NCI-H187 (cell line): ENCODE measurements at regions not wholly inside any gene's neighbourhood (a gene's known extent, or its start where the extent isn't known, plus 50 kb on each side); places are given as distances from the start of the nearest gene placed in this dataset.
"Not testable (repeated sequence)": the region's sequence is repeated elsewhere in the genome, so short reads cannot be mapped to it uniquely, and the experiment has no call there.

Experiments used
- DNase-seq, 2 experiments: peaks; one replicate each; lab custom pipeline; 2025; lab: John Stamatoyannopoulos, UW

DNA sequence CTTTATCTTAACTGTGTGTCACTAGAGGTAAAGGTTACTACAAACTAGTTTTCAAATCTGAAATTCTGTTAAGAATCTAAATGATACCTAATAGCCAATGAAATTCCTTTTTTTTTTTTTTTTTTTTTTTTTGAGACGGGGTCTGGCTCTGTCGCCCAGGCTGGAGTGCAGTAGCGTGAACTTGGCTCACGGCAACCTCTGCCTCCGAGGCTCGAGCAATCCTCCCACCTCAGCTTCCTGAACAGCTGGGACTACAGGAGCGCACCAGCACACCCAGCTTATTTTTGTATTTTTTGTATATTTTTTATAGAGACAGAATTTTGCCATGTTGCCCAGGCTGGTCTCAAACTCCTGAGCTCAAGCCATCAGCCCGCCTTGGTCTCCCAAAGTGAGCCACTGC is 160.3 kb upstream of the NEBL start:
- no peak for DNase-seq

DNA sequence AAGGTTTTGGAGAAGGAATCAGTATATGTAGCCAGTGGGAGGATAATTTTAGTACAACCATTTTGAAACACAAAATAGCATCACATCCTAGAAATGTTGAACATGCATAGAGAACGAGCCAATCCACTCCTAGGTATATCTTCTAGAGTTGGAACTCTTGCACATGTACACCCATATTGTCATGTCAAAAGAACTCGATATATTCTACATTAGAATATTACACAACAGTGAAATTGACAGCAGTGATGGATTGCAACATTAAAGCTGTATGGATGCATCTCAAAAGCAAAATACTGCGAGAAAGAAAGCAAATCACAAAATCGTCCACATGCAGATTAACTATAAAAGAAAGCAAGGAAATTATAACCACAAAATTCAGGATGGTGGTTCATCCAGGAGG is 159.3 kb upstream of the NEBL start:
- DNase-seq = no peak

DNA sequence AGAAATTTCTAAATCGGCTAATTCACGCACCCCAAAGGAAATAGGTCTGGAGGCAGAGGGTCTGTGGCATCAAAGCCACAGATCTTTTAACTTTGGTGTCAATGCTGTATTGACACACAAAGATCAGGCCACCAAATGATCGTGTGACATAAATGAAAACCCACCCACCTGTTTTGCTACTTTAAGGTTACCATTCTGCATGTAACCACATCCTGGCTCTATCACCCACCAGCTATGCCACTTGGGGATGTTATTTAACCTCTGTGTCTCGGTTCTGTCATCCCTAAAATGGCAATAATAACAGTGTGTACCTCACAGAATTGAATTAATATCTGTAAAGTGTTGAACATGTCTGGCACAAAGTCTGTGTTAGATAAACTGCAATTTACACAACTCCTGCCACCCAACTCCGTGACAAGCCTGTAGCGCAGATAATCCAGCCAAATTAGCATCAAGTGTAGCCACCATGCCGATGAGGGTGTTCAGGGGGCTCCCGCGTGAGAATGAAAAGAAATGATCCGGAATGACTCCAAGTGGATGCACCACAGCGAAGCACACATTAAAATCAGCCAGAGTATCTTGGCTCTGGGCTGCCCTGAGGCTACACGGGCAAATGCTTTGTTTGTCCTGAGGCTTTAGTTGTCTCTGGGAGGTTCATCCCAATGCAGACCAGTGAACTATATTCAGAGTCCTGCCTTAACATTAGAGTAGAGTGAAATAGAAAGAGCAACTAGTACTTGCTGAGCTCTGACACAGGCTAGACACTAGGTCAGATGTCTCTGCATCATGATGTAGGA is 158.4 kb upstream of the NEBL start:
- no peak for DNase-seq

DNA sequence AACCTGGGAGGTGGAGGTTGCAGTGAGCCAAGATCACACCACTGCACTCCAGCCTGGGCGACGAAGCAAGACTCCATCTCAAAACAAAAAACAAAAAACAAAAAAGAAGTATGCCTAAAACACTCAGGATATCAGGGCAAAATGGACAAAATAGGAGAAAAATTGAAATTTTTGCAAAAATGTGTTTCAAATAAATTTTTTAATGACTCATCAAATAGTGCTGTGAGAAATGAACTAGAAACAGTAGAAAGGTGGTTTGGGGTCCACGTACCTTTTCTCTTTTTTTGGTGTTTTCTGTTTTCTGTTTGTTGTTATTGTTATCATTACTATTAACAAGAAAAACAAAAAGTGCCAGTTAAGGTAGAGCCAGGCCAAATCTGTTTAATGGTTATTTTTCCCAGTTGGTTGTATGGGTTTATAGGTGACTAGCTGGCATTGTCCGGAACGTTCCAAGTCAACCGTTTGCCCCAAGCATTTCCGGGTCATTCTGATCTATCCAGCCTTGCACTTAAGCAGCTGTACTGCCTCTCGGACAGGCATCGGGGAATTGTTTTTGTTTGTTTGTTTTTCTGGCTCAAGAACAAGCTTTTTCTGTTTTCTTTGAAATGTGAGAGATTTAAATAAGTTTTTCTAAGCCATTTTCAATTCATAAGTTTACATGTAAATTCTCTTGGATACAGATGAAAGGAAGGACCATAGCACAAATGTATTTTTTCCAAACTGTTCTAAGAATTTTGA is 157.0 kb upstream of the NEBL start:
- no peak for DNase-seq

DNA sequence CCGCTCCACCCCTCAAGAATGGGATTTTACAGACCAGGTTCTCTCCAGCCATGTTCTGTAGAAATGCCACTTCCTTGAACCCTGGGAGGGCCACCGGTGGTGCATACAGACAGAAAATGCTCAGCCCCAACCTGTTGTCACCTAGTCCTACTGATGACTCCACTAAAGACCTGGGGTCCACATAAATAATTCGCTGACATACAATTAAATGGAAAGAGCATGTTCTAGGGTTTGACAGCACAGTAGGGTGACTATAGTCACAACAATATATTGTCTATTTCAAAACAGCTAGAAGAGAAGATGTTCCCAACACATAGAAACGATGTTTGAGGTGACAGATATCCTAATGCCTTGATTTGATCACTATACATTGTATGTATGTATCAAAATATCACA is 155.6 kb upstream of the NEBL start:
- DNase-seq = no peak

DNA sequence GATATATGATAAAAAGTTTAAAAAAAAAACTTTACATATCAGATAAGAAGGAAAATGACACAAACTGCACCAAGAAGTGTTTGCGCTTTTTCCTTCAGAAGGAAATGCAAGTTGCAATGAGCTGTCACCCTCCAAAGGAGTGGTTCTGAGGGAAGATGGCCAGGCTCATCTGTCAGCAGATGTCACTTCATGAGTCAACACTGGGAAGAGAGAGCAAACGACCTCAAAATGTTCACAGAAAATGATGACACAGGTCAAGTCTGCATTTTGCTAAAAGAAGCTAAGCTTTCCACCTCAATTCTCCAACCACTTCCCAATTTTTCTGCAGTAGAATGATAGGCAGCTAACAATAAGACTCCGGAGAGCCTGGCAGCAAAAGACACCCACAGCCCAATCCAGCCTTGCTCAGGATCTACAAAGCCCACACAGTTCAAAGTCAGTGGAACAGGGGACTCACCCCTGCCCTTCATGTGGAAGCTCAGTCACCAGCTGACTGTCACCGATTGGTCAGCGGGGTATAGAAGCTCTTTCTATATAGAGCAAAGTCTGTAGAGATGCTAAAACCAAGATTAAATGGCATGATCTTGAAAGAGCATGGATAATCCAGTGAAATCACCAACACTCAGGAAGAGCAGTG is 155.1 kb upstream of the NEBL start:
- no peak for DNase-seq

DNA sequence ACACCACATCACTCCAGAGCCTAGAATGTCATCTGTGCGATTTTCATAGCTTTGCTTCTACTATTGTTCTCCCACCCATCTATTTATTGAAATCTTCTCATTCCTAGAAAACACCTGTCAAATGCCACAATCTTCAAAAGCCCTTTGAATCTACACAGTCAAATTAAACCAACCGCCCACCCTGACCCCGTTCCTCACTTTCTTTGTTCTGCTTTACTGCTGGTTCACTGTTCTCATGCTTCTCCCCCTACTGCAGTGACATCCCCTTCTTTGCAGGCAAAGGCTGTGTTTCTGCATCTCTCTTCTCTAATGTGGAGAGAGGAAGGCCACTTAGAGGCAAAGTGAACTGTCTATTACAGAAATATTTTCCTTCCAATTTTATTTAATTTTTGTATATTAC is 152.4 kb upstream of the NEBL start:
- no peak for DNase-seq

DNA sequence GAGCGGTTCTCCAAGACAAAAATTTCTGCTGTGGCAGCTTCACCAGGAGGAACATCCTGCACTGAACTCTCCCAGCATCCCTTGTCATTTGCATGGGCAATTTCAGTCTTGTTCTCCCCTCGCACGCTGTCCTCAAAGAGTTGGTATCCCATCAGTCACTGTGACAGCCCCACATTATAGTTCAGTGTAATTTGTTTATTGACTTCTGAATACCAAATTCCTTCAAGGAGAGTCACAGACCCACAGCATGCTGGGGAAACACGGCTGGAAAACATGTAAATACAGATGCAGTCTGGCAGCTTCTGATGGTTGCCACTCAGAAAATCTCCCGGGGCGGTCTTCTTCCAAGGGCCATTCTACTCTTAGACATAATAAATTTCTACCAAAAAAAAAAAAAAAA is 151.0 kb upstream of the NEBL start:
- DNase-seq = no peak

DNA sequence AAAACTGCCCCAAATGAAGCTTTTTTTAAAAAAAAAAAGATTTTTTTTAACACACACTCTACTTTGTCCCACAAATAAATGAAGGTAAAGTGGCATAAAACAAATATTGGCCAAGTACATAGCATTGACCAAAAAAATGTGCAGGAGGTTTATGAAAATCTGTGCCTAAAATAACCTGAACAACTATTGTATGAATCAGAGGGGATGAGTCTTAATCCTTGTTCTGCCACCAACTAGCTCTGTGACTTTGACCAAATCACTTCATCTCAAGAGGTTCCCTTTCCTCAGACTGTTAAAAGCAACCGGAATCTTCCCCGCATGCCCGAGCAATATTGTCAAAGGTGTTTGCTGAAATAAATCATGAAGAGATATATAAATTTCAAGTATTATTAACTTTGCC is 150.4 kb upstream of the NEBL start:
- no peak for DNase-seq

DNA sequence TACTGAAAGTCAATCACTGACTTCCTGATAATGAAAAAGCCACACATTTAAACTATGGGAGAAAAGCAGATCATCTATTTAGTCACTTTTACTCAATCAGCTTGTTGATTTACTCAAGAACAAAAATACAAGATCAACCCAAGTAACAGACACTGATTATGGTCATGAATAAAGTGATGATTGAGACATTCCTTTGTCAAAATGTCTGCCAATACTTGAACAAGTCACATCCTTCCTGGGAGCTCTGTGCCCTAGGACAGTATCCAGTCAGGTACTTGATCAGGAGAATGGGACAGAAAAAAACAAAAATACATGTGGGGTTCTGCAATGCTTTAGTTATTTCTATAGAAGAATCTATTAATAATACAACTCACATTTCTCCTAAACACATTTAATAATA is 150.0 kb upstream of the NEBL start:
- DNase-seq = no peak

DNA sequence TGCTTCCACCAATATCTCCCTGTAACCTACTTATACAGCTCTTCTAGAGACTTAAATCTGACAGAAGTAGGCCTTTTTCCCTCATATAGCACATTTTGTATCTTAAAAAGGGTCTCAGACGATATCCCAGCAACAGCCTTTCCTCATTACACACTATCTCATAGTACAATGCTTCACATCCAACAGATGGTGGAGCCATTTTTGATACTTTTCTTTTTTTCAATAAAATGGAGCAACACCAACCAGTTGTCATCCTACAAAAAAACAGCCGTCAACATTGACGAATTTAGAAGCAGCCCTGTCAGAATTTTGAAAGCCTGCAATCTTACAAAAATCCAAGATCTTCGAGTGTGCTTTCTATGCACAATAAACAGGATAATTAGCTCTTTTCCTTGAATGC is 145.9 kb upstream of the NEBL start:
- no peak for DNase-seq

DNA sequence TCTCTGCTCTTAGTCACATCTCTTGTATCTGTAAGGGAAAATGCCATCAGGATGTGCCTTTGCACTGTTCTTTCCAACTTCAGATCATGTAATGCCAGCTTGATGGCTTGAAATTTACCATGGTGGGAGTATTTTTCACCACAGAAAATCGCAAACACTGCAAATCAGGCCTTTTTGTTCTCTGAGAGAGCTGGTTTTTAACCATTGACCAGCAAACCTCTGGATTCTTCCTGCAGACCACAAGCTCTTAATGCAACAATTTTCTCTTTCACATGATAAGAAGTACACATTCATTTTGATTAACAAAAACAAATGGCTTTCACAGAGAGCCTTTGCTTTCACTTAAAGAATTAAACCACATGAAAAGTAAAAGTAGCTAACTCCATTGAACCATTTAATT is 145.4 kb upstream of the NEBL start:
- no peak for DNase-seq

DNA sequence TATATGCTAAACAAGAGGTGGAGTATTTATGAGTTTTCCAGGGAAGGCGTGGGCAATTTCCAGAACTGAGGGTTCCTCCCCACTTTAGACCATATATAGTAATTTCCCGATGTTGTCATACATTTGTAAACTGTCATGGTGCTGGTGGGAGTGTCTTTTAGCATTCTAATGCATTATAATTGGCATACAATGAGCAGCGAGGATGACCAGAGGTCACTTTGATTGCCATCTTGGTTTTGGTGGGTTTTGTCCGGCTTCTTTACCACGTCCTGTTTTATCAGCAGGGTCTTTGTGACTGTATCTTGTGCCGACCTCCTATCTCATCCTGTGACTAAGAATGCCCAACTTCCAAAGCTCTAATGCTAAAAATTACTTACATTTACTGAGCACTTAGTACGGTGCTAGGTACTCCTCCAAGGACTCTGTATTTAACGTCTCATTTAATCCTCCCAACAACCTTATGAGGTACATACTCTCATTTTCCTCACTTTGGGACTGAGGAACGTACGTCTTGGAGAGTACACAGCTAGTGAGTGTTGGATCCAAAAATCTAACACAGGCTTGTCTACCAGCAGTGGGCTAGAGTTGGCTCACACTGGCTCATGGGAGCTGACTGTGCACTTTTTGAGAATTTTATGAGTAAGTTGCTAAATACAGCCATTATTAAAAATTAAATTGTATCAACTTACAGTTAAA is 144.8 kb upstream of the NEBL start:
- DNase-seq = no peak

DNA sequence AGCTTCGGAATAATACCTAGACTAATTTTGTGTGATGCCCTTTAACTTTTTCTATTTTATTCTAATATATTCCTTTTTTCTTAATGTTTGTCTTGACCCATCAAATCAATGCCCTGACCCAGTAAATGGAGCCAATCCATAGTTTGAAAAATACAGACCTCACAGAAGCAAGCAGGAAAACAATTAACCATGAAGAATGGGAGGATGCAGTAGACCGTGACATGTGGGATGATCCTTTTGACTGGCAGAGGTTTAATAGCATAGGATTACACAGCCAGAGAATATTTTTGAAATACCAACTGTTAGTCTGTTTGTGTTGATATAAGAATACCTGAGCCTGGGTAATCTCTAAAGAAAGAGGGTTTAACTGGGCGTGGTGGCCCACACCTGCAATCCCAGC is 142.6 kb upstream of the NEBL start:
- no peak for DNase-seq

DNA sequence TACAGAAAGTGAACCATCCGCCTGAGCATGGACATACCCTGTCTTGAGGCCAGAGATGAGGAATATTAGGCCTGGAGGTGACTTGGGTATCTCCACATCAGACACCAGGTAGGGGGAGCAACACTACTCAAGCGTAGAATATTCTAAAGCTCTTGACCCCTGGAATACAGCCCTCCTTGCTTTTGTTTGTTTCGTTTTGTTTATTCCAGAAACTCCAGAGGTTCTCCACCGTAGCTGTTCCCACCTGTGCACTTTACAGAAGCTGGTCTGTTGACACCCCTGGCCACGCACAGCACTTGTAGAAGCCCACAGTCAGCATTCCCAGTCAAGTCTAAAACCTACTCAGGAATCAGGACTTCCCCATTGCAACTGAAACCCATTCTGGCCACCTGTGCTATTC is 139.6 kb upstream of the NEBL start:
- DNase-seq = no peak

DNA sequence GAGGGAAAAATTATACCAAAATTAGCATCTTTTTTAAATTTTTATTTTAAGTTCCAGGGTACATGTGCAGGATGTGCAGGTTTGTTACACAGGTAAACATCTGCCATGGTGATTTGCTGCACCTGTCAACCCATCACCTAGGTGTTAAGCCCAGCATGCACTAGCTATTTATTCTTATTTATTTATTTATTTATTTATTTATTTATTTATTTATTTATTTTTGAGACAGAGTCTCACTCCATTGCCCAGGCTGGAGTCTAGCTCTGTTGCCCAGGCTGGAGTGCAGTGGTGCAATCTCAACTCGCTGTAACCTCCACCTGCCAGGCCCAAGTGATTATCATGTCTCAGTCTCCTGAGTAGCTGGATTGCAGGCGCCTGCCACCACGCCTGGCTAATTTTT is 137.7 kb upstream of the NEBL start:
- DNase-seq = not testable (repeated sequence)

DNA sequence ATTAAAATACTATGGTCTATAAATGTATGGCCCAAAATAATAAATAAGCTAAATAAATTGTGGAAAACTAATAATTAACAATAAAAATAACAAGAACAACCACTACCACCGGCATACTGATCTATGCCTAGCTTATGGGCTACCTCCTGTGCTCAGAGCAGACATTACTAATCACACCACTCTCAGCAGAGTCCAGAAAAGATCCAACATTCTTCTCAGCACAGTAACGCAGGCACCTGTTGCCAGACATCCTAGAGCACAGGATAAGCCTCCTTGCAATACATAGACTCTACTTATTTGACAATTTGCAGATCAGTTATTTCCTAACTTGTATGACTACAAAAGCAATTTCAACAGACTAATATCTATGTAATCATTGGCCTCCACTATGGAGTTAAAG is 137.1 kb upstream of the NEBL start:
- DNase-seq = no peak

DNA sequence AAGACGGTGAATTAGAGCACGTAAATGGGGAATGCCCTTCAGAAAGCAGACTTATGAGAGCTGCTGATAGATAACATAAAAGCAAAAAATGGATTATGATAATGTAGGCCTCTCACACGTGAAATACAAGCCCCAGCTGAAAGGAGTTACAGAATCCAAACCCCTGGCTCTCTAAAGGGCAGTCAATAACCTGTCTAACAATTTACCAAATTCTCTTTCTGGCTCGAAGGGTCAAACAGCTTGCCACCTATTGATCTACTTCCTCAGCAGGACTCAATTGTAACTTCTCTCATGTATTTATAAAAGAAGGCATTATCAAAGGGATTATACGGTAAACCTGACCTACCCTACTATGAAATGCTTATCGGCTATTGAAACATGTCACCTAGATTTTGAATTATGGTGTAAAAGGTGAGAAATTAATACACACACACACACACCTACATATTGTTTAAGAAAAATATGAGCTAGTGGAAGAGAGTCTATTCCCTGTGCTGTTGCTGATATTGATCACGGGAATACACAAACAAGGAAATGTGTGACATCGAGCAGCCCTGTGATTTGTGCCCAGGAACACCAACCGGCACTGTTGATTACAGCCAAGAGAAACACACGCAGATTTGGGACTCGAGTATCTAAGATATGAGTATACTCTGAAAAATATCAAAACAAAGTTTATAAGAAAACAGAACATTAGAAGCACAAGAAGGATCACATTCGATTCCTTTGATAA is 135.6 kb upstream of the NEBL start:
- no peak for DNase-seq

DNA sequence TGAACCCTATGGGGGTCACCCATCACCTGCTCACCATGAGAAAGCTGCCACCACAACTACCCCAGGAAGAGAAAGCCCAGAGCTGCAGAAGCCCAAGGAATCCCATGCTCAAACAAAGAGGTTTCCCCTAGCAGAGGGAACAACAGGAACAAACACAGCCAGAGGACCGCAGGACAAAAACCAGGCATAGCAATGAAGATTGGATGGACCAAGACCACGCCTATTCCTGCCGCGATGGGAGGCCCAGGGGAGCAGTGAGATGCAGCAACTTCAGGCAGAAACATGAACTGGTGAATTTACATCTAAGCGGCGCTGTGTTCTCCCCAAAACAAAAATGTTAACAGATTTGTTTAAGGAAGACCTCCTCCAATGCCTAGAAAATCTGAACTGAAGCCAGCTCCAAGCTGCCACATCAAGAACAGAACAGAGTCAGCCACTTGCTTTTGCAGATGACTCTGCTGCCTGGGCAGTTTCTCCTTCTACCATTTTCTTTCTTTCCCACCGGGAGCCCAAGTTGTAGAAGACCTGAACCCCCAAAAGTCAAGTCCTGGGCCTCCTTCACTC is 134.2 kb upstream of the NEBL start:
- DNase-seq = no peak

DNA sequence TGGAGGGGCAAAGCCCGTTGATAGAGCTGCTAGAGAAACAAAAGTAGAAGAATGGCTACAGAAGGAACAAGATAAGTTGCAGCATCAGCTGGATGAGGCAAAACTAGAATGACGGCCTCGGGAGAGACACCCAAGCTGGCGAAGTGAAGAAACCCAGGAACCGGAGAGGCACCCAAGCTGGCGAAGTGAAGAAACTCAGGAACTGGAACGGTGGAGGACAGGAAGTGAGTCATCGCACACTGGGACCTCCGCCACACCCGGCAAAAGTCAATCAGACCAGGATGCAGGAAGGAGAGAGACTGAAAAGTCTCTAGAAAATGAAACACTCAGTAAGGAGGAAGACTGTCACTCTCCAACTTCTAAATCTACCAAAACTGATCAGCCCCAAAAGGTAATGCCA is 133.0 kb upstream of the NEBL start:
- DNase-seq = no peak

DNA sequence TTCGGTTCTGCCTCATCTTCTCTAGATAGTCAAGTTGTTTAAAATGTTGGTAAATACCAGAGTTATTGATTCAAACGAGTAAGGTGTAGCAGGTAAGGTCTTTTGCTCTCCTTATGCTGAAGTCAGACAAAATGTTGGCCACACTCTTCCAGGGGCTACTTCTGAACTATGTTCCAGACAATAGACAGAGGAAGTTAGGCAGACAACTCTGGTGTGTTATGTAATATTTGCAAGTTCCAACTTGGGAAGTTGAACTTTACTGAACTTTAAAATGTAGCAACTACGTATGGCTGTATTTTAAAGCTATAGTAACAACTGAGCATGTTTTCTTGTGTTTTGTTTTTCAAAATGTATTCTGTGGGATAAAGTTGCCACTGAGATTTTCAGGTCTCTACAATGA is 125.7 kb upstream of the NEBL start:
- DNase-seq = no peak
